Stomach (tissue), 8 donors: ENCODE measurements at regions not wholly inside any gene's neighbourhood (a gene's known extent, or its start where the extent isn't known, plus 50 kb on each side); places are given as distances from the start of the nearest gene placed in this dataset.

Source experiments
- DNase-seq, 2 donors: peaks; one replicate each; pipeline versions ENCODE4 v3.0.0 to v3.0.0-alpha.2; 2013 to 2019
- H3K27ac ChIP-seq, 5 donors: fragments of 200-600 bp in 4 of 5; sonication (generic) in 4 of 5; one replicate each; pipeline ENCODE4 v1.5.1; 2013 to 2019; ENCODE audit warnings: mild to moderate bottlenecking in 1 of 5, moderate library complexity in 1 of 5
- H3K27me3 ChIP-seq, 3 donors: fragments of 200-600 bp; sonication (generic); one replicate each; pipeline ENCODE4 v1.5.1; 2017 to 2019; ENCODE audit warnings: mixed run types in 1 of 3
- H3K36me3 ChIP-seq, 4 donors: fragments of 200-600 bp; sonication (generic); 1 replicate in 3 of 4; 2 replicates in 1 of 4; pipeline ENCODE4 v1.5.1; 2016 to 2019
- H3K4me1 ChIP-seq, 4 donors: fragments of 200-600 bp; sonication (generic); one replicate each; pipeline ENCODE4 v1.5.1; 2016 to 2019
- H3K4me3 ChIP-seq, 4 donors: fragments of 200-600 bp; sonication (generic) in 3 of 4; one replicate each; pipeline ENCODE4 v1.5.1; 2016 to 2019; ENCODE audit warnings: mild to moderate bottlenecking in 1 of 4
- H3K9me3 ChIP-seq, 4 donors: fragments of 200-600 bp; sonication (generic); one replicate each; pipeline ENCODE4 v1.5.1; 2016 to 2019
- CTCF ChIP-seq, 7 experiments: fragments of 450-650 bp in 4 of 7; fragments of 200-600 bp in 3 of 7; sonication (generic) in 3 of 7; IDR thresholded peaks; one replicate each; pipeline ENCODE4 v1.5.1; 2016 to 2019; ENCODE audit warnings: antibody characterized with exemption in 7 of 7, control low read depth in 2 of 7, mild to moderate bottlenecking in 1 of 7
- EP300 ChIP-seq: sonication (generic); formaldehyde crosslinking; IDR thresholded peaks from one replicate; pipeline ENCODE4 v1.6.1; 2017; ENCODE audit warnings: antibody characterized with exemption
- POLR2A ChIP-seq, 4 donors: fragments of 450-650 bp; IDR thresholded peaks; one replicate each; pipeline ENCODE4 v1.6.1; 2016; ENCODE audit warnings: antibody characterized with exemption in 4 of 4, control low read depth in 2 of 4, mild to moderate bottlenecking in 1 of 4, moderate library complexity in 1 of 4
- POLR2AphosphoS5 ChIP-seq, 3 donors: sonication (generic); formaldehyde crosslinking; IDR thresholded peaks; one replicate each; pipeline ENCODE4 v1.6.1; 2016; ENCODE audit warnings: antibody characterized with exemption in 3 of 3
- WGBS, 5 donors: extraction: QIAGEN DNeasy Blood & Tissue Kit in 3 of 5; methylation state at CpG; one replicate each; pipeline versions ENCODE4 v1.1.5 to v1.1.7; 2013 to 2018; 5-methylcytosine and 5-hydroxymethylcytosine counted together
- intact Hi-C: fragments of 100-400 bp; cut with DNase I; formaldehyde crosslinking; loops from one replicate; pipeline ENCODE4 v1.15.1; 2023; ENCODE audit warnings: low total_unique reads
- donor health status: healthy with polysubstance abuse.
- donor health status: Bipolar disorder and iron deficiency.
- donor health status: healthy.

- no peaks in the 10 kb centered on the region for H3K9me3 ChIP-seq
- peaks cover 0 to 5% (median 0%) of the 10 kb centered on the region in 3 donors for H3K27me3 ChIP-seq
- no peaks in the 10 kb centered on the region for H3K4me1 ChIP-seq
- no peak overlapping the region for H3K4me3 ChIP-seq
- TF ChIP-seq CTCF (IDR thresholded peaks at IDR 0.05) = no peak
- TF ChIP-seq EP300 = no peak
- TF ChIP-seq POLR2A (IDR thresholded peaks at IDR 0.05) = no peak
- no peak for TF ChIP-seq POLR2AphosphoS5 (IDR thresholded peaks at IDR 0.05)
- H3K27ac ChIP-seq = no peak overlapping the region
- intact Hi-C loops = no loop called here
- peak in 1 of 2 donors; percentile 50 for DNase-seq
- WGBS, 5 donors = 64 to 85% (median 70%) methylated on average over 4 of the region's 4 CpGs
- no peaks in the 10 kb centered on the region for H3K36me3 ChIP-seq
Measured at GRCh38 chr2:45156605-45157004, 147.4 kb upstream of the SIX2 start.

- WGBS, 5 donors = 70 to 84% (median 80%) methylated on average over 4 of the region's 4 CpGs
- Histone ChIP-seq H3K4me3 (no peak overlapping the region), H3K36me3 (no peaks in the 10 kb centered on the region), H3K27ac (no peak overlapping the region), H3K27me3 (no peaks in the 10 kb centered on the region), H3K9me3 (peaks cover 0 to 18% (median 14%) of the 10 kb centered on the region in 4 donors), H3K4me1 (no peaks in the 10 kb centered on the region)
- no peak for DNase-seq
- intact Hi-C loops = no loop called here
- TF ChIP-seq CTCF (IDR thresholded peaks at IDR 0.05) (no peak), POLR2A (IDR thresholded peaks at IDR 0.05) (no peak), POLR2AphosphoS5 (IDR thresholded peaks at IDR 0.05) (no peak), EP300 (no peak)
Measured at GRCh38 chr2:45154606-45155155, 145.4 kb upstream of the SIX2 start.

GRCh38 chr2:45154144-45154543 lies 144.9 kb upstream of the SIX2 start:
- 23 to 46% (median 37%) methylated on average over 1 of the region's 1 CpG for whole genome bisulfite sequencing, 5 donors
- Histone ChIP-seq H3K27ac (no peak overlapping the region), H3K36me3 (no peaks in the 10 kb centered on the region), H3K4me1 (no peaks in the 10 kb centered on the region), H3K9me3 (peaks cover 0 to 18% (median 14%) of the 10 kb centered on the region in 4 donors), H3K4me3 (no peak overlapping the region), H3K27me3 (no peaks in the 10 kb centered on the region)
- intact Hi-C loops = no loop called here
- no peak for TF ChIP-seq POLR2A (IDR thresholded peaks at IDR 0.05)
- no peak for DNase-seq

- WGBS, 5 donors = 86 to 92% (median 90%) methylated on average over 10 of the region's 10 CpGs
- no peaks in the 10 kb centered on the region for H3K4me1 ChIP-seq
- no peak for DNase-seq
- intact Hi-C loops = no loop called here
- H3K36me3 ChIP-seq = no peaks in the 10 kb centered on the region
- TF ChIP-seq POLR2AphosphoS5 (IDR thresholded peaks at IDR 0.05) = no peak
- TF ChIP-seq EP300 = no peak
- no peak for TF ChIP-seq POLR2A (IDR thresholded peaks at IDR 0.05)
- TF ChIP-seq CTCF (IDR thresholded peaks at IDR 0.05) = no peak
- H3K27ac ChIP-seq = no peak overlapping the region
- H3K4me3 ChIP-seq = no peak overlapping the region
- H3K9me3 ChIP-seq = peaks cover 0 to 19% (median 16%) of the 10 kb centered on the region in 4 donors
- no peaks in the 10 kb centered on the region for H3K27me3 ChIP-seq
Measured at GRCh38 chr2:45153121-45153520, 143.9 kb upstream of the SIX2 start.

GRCh38 chr2:45152691-45153090 lies 143.4 kb upstream of the SIX2 start:
- intact Hi-C loops = no loop called here
- no peaks in the 10 kb centered on the region for H3K36me3 ChIP-seq
- H3K27ac ChIP-seq = no peak overlapping the region
- TF ChIP-seq POLR2A (IDR thresholded peaks at IDR 0.05) = no peak
- TF ChIP-seq CTCF (IDR thresholded peaks at IDR 0.05) = no peak
- TF ChIP-seq POLR2AphosphoS5 (IDR thresholded peaks at IDR 0.05) = no peak
- TF ChIP-seq EP300 = no peak
- no peak for DNase-seq
- no peak overlapping the region for H3K4me3 ChIP-seq
- H3K9me3 ChIP-seq = peaks cover 0 to 19% (median 16%) of the 10 kb centered on the region in 4 donors
- 81 to 89% (median 83%) methylated on average over 9 of the region's 9 CpGs for WGBS, 5 donors
- H3K27me3 ChIP-seq = no peaks in the 10 kb centered on the region
- H3K4me1 ChIP-seq = no peaks in the 10 kb centered on the region
